ENCODE measurements at regions not wholly inside any gene's neighbourhood (a gene's known extent, or its start where the extent isn't known, plus 50 kb on each side); places are given as distances from the start of the nearest gene placed in this dataset.

DNA sequence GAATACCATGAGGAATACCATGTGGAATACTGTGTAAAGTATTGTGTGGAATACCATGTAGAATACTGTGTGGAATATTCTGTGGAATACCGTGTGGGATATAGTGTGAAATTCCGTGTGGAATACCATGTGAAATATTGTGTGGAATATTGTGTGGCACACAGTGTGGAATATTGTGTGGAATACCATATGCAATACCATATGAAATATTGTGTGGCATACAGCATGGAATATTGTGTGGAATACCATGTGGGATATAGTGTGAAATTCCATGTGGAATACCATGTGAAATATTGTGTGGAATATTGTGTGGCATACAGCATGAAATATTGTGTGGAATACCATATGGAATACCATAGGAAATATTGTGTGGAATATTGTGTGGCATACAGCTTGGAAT is 135.1 kb upstream of the CHST15 start:
- in situ Hi-C loops (cut with HindIII; ENCODE audit: low pct_unique_long_range_greater_than_20kb, low sequenced_read_pairs), result no loop called here

DNA sequence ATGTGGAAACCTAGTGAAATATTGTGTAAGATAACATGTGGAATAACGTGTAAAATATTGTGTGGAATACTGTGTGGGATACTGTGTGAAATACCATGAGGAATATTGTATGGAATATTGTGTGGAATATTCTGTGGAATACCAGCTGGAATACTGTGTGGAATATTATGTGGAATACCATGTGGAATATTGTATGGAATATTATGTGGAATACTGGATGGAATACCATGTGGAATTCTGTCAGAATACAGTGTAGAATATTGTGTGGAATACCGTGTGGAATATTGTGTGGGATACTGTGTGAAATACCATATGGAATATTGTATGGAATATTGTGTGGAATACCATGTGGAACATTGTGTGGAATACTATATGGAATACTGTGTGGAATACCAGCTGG is 134.6 kb upstream of the CHST15 start:
- no peak for DNase-seq (ENCODE audit: low read depth, low spot score)
- in situ Hi-C loops (cut with HindIII; ENCODE audit: low pct_unique_long_range_greater_than_20kb, low sequenced_read_pairs), result no loop called here

More for the DNA sequence above, 135.1 kb upstream of the CHST15 start:
- no peak for DNase-seq (ENCODE audit: low read depth, low spot score)

DNA sequence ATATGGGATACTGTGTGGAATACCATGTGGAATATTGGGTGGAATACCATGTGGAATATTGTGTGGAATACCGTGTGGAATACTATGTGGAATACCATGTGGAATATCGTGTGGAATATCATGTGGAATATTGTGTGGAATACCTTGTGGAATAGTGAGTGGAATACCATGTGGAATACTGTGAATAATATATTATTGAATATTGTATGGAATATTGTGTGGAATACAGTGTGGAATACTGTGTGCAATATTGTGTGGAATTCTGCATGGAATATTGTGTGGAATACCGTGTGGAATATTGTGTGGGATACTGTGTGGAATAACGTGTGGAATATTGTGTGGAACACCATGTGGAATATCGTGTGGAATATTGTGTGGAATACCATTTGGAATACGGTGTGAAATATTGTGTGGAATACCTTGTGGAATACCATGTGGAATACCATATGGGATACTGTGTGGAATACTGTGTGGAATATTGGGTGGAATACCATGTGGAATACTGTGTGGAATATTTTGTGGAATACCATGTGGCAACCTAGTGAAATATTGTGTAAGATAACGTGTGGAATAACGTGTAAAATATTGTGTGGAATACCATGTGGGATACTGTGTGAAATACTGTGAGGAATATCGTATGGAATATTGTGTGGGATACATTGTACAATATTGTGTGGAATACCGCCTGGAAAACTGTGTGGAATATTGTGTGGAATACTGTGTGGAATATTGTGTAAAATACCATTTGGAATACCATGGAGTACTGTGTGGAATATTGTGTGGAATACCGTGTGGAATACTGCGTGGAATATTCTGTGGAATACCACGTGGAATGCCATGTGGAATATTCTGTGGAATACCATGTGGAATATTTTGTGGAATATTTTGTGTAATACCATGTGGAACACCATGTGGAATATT is 133.9 kb upstream of the CHST15 start:
- in situ Hi-C loops (cut with HindIII; ENCODE audit: low pct_unique_long_range_greater_than_20kb, low sequenced_read_pairs), result no loop called here
- DNase-seq (ENCODE audit: low read depth, low spot score), result no peak

DNA sequence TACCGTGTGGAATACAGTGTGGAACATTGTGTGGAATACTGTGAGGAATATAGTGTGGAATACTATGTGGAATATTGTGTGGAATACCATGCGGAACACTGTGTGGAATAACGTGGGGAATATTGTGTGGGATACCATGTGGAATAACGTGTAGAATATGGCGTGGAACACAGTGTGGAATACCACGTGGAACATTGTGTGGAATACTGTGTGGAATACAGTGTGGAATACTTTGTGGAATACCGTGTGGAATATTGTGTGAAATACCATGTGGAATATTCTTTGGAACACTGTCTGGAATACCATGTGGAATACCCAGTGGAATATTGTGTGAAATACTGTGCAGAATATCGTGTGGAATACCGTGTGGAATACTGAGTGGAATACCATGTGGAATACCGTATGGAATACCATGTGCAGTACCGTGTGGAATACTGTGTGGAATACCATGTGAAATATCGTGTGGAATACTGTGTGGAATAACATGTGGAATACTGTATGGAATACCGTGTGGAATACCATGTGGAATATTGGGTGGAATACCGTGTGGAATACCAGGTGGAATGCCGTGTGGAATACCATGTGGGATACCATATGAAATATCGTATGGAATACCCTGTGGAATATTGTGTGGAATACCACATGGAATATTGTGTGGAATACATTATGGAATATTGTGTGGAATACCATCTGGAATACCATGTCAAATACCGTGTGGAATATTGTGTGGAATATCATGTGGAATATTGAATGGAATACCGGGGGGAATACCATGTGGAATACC is 133.1 kb upstream of the CHST15 start:
- no peak for DNase-seq (ENCODE audit: low read depth, low spot score)
- in situ Hi-C loops (cut with HindIII; ENCODE audit: low pct_unique_long_range_greater_than_20kb, low sequenced_read_pairs), result no loop called here

DNA sequence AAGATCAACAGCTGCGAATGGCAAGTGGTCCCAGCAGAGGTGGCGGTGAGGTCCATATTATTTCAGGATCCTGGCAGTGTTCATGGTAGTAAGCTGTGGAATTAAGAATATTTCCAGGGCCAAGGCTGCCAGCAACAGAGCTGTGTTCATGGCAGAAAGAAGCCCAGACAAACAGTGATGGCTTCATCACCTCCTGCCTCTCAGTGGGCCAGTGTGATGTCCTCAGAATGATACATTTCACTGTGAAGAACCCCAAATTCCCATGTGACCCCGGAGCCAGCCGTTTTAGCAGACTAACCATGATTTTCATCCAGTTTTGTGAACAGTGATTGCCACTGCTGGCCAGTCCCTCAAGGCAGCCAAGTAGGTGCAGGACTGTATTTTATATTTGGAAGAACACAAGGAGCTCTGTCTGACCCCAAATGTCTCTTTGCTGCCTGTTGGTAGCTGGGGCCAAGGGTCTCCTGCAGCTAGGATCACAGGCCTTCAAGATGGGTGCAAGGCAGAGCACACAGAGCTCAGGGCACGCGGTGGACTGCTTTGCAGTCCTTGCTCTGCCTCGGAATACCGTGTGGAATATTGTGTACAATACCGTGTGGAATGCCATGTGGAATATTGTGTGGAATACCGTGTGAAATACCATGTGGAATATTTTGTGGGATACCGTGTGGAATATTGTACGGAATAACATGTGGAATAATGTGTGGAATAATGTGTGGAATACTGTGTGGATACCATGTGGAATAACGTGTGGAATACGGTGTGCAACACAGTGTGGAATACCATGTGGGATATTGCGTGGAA is 132.3 kb upstream of the CHST15 start:
- in situ Hi-C loops (cut with HindIII; ENCODE audit: low pct_unique_long_range_greater_than_20kb, low sequenced_read_pairs), result no loop called here
- DNase-seq (ENCODE audit: low read depth, low spot score), result no peak

DNA sequence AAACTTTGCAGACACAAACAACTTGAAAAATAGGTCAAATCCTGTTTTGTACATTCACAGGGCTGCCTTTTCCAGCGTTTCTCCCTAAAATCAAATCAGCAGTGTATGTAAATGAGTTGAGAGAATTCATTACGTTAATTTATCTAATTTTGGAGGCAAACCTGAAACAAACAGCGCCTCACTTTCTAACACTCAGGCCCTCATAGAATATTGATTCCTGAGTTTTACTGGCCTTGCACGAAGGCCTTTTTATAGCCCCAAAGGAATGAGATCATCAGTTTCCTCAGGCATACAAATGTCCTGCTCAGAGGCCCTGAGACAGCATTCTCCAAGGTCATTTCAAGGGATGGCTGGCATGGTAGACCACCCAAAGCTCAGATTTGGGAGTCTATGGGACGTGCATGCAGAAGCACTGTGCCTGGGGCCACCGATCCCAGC is 131.7 kb upstream of the CHST15 start:
- in situ Hi-C loops (cut with HindIII; ENCODE audit: low pct_unique_long_range_greater_than_20kb, low sequenced_read_pairs), result no loop called here
- no peak for DNase-seq (ENCODE audit: low read depth, low spot score)

DNA sequence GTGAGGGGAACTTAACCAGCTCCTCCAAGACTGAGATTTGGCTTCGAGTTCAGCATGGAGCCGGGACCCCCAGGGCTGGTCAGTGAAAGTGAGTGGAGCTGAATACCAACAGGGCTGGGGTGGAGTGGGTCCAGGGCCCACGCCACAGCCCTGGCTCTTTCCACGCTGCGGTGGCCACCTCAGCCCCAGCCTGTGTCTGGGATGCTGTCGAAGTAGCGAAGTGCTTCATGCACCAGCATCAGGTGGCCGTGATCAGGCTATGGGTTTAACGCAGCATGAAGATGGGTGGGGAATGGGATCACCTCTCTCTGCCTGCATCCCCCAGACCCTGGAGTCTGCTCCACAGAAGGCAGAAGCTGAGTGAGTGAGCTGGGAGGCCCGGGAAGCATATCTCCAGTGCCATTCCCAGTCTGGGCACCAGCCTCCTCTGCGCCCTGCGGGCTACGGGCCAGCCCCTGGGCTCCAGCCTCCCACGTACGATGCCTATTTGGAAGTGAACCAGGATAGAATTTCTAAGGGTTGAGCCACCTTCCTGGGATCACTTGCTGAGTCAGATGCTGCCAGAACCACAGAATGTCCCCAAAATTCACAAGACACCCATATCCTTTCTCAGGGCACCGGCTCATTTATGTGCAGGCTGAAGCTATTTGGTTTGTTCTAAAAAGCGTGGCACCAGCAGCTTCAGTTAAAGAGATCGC is 131.1 kb upstream of the CHST15 start:
- no peak for DNase-seq (ENCODE audit: low read depth, low spot score)
- in situ Hi-C loops (cut with HindIII; ENCODE audit: low pct_unique_long_range_greater_than_20kb, low sequenced_read_pairs), result no loop called here

DNA sequence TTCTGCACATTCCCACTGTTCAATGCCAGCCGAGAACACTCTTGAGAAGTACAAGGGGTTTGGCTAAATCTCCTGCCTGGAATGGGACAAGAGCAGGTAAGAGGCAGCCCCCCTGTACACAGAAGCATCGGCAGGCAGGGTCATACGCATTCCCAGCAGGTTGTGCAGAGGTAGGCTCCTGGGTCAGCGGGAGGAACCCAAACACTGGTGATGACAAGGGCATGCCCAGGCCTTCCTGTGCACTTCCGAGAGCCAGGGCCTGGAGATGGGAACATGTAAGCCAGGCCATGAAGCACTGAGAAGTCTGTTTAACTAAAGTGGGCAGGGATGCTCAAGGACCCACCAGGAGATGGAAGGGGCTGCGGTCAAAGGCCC is 130.3 kb upstream of the CHST15 start:
- in situ Hi-C loops (cut with HindIII; ENCODE audit: low pct_unique_long_range_greater_than_20kb, low sequenced_read_pairs), result no loop called here
- no peak for DNase-seq (ENCODE audit: low read depth, low spot score)

DNA sequence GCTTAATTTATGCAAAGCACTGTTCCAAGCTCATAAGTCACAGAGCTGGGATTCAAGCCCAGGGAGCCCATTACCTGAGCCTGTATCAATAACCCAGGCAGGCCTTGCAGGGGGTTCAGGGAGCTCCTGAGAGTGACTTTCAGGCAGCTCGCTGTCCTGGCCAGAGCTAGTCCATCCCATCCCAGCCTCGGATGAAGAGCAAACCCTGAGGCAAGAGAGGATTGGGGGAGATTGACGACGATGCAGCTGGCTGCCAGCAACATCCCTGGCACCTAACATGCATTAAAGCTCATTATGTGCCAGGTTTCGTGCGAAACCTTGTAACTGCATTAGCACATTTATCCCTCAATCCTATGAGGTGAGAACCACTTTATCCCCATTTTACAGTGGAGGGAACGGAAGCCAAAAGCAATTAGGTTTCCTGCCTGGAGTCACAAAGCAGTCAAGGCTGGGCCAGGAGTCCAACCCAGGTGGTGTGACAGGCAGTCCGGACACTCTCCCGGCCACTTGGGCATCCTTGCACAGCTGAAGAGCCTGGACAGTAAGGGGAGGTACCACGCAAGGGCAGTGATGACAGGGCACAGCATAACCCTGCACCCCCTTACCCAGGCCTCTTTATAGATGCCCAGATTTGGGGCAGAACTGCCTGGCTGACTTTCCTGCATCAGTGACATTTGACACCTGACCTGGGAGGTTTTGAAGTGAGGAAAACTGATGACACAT is 129.8 kb upstream of the CHST15 start:
- DNase-seq (ENCODE audit: low read depth, low spot score), result no peak
- in situ Hi-C loops (cut with HindIII; ENCODE audit: low pct_unique_long_range_greater_than_20kb, low sequenced_read_pairs), result no loop called here

DNA sequence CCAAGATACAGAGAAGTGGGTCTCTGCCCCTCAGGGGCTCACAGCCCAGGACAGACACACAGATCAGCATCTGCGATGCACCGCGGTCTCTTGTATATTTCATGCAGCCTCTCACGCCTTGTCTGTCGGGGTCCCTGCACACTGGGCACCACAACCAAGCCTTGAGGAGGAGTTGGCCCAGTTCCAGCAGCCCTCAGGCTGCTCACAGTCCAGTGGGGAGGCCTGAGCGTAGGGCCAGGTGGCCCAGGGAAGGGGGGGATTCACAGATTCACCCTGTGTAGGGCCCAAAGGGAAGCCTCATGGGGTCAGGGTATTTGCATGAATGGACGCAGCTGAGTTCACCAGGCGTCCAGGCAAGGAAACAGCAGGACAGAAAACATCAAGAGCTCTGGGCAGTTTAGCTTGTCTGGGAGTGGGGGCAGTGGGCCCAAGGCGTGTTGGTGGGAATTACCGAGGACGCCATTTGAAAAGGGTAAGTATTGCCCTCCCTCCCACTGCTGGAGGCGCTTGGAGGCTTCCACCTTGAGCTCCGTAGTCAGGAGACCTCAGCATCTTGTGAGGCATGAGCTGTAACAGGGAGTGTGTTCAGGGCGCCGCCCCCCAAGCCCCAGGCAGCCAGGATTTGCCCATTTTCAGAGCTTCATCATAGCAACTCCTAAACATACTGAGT is 129.1 kb upstream of the CHST15 start:
- no peak for DNase-seq (ENCODE audit: low read depth, low spot score)
- in situ Hi-C loops (cut with HindIII; ENCODE audit: low pct_unique_long_range_greater_than_20kb, low sequenced_read_pairs), result no loop called here

DNA sequence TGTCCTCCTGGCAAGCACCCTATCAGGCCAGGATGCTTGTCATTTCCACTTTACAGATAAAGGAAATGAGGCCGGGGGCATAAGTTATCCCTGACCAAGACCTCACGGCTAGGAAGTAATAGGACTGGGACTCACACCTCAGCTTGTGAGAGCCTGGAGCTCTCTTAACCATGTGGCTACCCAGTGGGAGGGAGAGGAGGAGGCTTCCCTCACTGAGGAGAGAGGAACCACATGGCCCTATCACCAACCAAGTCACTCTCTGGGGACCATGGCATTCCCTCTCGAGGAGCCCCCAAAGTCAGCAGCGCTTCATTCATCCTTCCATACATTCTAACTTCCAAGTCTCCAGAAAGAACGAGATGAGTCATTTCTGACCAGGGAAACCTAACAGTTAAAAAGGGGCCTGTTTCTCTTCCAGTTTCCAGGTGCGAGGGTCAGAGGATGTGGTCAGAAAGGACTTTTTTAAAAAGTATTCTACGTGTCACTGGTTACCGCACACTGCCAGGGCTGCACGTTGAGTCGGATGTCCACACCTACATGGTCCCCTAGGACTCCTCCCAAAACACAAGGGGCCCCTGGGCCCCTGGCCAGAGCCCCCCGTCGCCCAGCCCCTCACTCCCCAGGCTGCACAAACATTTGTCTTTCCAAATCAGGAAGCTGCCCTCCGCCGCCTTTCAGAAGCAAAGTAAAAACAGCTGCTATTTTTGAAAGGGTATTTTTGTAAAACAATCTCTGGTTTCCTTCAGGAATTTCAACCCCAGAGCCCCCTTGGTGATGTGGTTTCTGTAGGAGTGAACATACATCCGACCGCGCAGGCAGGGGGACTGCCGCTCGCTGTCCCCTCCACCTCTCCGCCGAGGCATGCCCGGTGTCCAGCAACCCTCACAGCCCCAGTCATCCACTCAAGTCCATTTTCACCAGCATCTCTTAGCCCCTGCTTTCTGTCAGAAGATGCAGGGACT is 128.2 kb upstream of the CHST15 start:
- in situ Hi-C loops (cut with HindIII; ENCODE audit: low pct_unique_long_range_greater_than_20kb, low sequenced_read_pairs), result no loop called here

DNA sequence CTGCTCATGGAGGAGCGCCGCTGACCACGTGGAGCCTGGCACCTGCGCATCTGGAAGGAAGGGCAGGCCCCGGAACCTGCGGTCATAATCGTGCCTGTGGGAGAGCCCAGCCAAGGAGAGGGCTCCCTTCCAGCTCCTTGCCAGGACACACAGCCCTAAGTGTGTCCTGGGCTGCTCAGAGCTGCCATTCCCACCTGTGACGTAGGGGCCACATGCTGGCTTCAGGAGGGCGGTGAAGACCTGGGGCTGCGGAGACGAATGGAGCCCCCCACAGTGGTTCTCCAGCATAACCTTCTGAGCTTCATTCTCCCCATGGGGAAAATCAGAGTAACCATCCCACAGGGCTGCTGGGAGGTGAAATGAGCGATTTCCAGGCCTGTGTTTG is 127.6 kb upstream of the CHST15 start:
- in situ Hi-C loops (cut with HindIII; ENCODE audit: low pct_unique_long_range_greater_than_20kb, low sequenced_read_pairs), result no loop called here
- no peak for DNase-seq (ENCODE audit: low read depth, low spot score)

More for the DNA sequence above, 128.2 kb upstream of the CHST15 start:
- no peak for DNase-seq (ENCODE audit: low read depth, low spot score)

DNA sequence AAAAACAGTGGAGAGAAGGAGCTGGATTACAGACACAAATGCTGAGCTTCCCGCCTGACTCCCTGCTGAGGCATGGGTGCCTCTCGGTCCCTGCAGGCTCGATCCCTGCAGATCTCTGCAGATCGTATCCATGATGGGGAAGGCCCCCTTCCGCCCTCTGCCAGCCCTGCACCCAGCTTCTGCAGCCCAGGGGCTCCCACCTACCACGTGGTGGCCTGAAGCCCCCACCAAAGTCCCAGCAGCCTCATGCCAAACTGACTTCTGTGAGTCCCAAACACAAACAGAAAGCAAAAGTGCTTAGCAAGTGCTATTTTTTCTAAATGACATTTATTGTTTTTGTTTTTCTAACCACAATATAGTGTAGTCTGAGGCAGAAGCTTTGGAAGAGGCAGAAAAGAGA is 127.1 kb upstream of the CHST15 start:
- in situ Hi-C loops (cut with HindIII; ENCODE audit: low pct_unique_long_range_greater_than_20kb, low sequenced_read_pairs), result no loop called here
- DNase-seq (ENCODE audit: low read depth, low spot score), result no peak

DNA sequence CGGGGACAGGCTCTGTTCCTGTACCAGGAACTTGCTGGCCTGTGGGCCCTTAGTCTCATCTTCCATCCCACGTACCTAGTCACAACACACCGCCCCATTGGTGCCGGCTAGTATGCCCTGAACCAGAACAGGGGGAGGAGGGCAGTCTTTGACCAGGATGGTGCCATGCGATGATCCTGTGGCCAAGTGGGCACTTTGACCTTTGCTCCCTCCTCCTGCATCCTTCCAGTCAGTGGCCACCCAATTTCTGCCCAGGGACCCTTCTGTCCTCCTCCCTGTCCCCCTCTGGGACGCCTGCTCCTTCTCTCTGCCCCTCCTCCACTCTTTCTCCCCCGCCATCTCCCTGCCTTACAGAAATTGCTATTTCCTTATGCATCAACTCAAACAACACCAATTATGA is 126.3 kb upstream of the CHST15 start:
- DNase-seq (ENCODE audit: low read depth, low spot score), result no peak
- in situ Hi-C loops (cut with HindIII; ENCODE audit: low pct_unique_long_range_greater_than_20kb, low sequenced_read_pairs), result no loop called here

DNA sequence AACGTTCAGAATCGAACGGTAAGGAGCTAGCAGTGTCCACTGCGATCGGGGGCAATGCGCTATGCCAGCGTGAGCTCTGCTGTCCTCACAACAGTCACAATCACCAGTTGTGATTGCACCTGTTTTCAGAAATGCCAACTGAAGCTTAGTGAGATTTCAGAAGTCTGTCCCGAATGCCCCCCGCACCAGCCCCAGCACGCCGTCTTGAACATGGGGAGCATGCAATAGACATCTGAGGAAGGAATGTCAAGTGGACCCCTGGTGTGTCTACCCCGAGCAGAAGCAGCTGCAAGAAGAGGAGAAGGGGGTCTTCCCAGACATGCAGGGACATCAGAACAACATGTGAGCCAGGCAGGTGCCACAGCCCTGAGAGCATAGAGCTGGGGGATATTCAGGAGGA is 125.7 kb upstream of the CHST15 start:
- in situ Hi-C loops (cut with HindIII; ENCODE audit: low pct_unique_long_range_greater_than_20kb, low sequenced_read_pairs), result no loop called here
- no peak for DNase-seq (ENCODE audit: low read depth, low spot score)

Measured in SK-MEL-5 (cell line).